ENCODE measurements at regions not wholly inside any gene's neighbourhood (a gene's known extent, or its start where the extent isn't known, plus 50 kb on each side); places are given as distances from the start of the nearest gene placed in this dataset.
"Not testable (repeated sequence)": the region's sequence is repeated elsewhere in the genome, so short reads cannot be mapped to it uniquely, and the experiment has no call there.

DNA sequence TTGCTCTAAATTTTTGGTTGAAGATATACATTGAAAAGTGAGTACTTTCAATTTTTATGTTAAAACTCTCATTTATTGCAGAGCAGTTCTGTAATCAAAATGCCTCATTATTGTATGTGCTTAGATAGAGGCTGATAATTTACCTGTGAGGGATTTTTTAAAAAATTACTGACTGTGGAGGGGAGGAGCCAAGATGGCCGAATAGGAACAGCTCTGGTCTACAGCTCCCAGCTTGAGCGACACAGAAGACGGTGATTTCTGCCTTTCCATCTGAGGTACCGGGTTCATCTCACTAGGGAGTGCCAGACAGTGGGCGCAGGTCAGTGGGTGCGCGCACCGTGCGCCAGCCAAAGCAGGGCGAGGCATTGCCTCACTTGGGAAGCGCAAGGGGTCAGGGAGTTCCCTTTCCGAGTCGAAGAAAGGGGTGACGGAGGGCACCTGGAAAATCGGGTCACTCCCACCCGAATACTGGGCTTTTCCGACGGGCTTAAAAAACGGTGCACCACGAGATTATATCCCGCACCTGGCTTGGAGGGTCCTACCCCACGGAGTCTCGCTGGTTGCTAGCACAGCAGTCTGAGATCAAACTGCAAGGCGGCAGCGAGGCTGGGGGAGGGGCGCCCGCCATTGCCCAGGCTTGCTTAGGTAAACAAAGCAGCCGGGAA, 89.4 kb downstream of the DDX11 start:
- not testable (repeated sequence) for DNase-seq

GRCh38 chr12:31174293-31174692, 100.6 kb downstream of the DDX11 start:
- DNase-seq = not testable (repeated sequence)

- DNase-seq = not testable (repeated sequence)
These were observed 103.9 kb downstream of the DDX11 start for GRCh38 chr12:31177514-31177913.

- DNase-seq = not testable (repeated sequence)
These were observed 105.2 kb downstream of the DDX11 start for GRCh38 chr12:31178875-31179274.

GRCh38 chr12:31179627-31180237, 106.1 kb downstream of the DDX11 start:
- not testable (repeated sequence) for DNase-seq

DNA sequence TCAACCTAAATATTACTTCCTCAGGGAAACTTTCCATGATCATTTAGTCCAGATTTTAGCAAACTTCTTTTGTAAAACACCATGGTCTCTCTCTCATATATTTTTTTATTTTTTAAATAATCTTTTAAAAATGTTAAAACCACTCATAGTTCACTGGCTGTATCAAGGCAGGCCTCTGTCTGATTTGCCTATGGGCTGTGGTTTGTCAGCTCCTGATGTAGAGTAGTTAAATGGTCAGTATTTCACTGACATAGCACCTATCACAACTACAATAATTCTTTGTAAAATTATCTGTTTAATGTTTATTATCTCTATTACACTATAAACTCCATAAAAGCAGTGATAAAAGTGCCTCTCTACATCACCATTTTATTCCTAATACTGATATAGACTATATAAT, 108.9 kb downstream of the DDX11 start:
- not testable (repeated sequence) for DNase-seq

DNA sequence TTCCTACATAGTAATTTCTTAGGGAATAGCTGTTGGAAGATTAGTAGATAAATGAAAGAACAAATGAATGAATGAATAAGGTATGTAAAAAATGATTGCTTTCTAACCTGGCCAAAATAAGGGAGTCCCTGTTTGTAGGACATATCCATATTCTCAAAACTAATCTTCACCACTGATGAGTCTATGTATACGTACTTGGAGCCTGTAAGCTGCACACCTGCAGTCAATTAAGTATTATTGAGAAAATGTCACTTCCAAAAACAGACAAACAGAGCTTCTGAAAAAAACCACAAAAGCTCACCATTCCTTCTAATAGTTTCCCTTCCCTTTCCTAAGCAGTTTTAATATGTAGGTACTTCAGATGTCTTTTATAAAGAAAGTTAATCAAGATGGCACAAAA, 109.4 kb downstream of the DDX11 start:
- DNase-seq = not testable (repeated sequence)

- DNase-seq = not testable (repeated sequence)
These were observed 110.2 kb downstream of the DDX11 start for GRCh38 chr12:31183899-31184298.

- DNase-seq = not testable (repeated sequence)
These were observed 111.0 kb downstream of the DDX11 start for GRCh38 chr12:31184667-31185066.

DNA sequence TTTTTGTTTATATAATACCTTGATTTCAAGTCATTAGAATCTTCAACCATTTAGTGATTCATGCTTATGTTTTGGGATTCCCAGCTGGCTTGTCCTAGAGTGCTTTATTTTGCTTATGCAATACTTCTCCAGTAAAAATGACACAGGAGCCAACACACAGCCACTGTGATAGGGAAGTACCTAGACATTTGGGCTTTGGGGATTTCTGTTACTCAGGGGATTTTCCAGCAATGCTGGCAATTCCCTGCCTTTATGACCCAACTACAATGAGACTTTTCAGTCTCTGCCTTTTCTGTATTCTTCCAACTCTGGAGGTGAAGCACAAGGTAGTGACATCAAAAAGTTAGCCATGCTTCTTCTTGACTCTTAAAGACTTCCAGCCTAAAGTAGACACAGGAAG, 119.0 kb downstream of the DDX11 start:
- not testable (repeated sequence) for DNase-seq

- not testable (repeated sequence) for DNase-seq
These were observed 122.0 kb downstream of the DDX11 start for GRCh38 chr12:31195620-31196019.

DNA sequence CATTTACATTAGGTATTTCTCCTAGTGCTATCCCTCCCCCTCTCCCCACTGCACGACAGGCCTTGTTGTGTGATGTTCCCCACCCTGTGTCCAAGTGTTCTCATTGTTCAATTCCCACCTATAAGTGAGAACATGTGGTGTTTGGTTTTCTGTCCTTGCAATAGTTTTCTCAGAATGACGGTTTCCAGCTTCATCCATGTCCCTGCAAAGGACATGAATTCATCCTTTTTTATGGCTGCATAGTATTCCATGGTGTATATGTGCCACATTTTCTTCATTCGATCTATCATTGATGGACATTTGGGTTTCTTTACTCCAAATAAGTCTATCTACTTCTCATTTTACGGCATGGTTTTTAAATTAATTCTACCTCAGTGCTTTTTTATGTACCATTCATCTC, 125.8 kb downstream of the DDX11 start:
- DNase-seq = not testable (repeated sequence)

- DNase-seq = peak; percentile 87
These were observed 124.6 kb downstream of the SINHCAF start for GRCh38 chr12:31201382-31201781.

GRCh38 chr12:31203261-31203660, 122.7 kb downstream of the SINHCAF start:
- peak; percentile 75 for DNase-seq

DNA sequence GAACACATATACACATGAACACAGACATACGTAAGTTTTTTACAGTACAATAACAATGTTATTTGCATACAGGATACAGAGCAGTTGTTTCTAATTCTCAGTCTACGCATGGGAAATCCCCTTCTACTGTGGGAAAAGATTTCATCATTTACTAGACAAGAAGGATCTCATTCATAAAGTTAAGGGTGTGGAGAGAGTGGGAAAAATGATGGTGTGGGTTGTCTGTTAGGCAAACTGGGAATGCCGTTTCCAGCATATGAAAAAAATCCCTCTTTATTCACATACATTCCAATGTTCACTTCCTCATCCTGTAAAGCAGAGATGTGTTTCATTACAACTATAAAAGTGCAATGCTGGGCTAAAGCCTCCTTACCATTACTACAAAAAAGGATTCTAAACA, 120.9 kb downstream of the SINHCAF start:
- peak; percentile 75 for DNase-seq

DNA sequence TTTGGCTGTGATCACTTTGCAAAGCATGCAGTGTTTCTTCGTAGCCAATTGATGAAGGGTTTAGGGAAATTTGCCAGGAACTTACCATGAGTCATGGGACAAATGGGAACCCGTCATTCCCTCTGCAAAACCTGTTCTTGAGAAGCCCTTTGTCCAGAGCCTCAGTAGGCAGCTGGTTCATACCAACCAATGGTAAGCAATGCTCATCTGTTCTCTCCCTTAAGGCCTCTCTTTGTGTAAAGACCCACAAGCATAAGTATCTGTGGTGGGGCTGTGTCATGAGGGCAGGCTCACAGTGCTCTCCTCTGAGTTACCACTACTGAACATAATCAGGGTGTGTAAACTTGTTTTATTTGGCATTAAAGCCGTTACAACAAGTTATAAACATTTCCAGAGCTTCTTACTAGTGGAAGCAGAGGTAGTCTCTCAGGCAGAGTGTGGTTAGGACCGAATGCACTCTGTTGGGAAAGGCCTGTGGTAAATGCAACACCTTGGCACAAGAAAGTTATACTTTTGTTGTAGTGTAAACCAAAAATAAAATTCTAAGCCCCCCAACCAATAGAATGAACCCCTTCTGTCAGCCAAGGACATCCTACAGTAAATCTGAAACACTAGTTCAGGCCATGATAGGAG, 119.8 kb downstream of the SINHCAF start:
- peak; percentile 89 for DNase-seq

DNA sequence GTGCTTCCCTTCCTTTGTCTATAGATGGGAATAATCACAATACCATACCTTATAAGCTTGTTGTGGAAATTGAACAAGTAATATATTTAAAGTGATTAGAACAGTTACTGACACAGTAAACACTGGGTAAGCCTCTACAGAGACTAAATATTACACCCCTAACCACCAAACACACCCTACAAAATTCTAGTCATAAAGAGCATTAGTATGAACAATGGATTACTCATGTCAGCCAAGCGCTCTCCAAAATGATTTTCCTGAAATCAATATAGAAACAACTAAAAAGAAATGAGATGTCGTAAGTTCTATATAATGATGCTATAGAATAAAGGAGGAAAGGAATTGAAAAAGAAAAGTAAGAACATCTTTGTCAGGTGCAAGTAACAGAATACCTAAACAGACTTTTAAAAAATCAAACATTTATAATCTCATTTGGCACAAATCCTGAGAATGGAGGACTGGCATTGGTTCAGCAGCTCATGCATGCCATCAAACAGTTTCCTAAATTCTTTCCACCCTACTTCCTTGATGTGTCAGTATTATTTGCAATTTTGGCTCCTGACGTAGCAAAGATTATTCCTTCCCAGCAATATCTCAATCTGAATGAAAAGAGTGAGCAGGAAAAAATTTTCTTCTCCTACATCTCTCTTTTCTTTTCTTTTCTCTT, 118.0 kb downstream of the SINHCAF start:
- no peak for DNase-seq

DNA sequence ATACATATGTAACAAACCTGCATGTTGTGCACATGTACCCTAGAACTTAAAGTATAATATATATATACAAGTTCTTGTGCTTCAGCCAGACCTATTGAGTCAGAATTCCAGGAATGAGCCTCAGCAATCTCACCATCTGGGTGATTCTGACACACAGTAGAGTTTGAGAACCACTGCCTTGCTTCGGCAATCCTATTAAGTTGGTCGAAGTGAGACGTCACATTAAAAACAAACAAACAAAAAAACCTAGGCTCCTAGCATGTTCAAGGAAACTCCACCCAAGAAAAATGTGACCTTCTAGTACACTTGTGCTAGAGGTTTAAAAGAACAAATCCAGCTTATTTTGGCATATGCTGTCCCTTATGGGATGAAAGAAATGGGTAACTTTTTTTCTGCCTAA, 115.8 kb downstream of the SINHCAF start:
- no peak for DNase-seq

GRCh38 chr12:31210541-31210940, 115.4 kb downstream of the SINHCAF start:
- no peak for DNase-seq

DNA sequence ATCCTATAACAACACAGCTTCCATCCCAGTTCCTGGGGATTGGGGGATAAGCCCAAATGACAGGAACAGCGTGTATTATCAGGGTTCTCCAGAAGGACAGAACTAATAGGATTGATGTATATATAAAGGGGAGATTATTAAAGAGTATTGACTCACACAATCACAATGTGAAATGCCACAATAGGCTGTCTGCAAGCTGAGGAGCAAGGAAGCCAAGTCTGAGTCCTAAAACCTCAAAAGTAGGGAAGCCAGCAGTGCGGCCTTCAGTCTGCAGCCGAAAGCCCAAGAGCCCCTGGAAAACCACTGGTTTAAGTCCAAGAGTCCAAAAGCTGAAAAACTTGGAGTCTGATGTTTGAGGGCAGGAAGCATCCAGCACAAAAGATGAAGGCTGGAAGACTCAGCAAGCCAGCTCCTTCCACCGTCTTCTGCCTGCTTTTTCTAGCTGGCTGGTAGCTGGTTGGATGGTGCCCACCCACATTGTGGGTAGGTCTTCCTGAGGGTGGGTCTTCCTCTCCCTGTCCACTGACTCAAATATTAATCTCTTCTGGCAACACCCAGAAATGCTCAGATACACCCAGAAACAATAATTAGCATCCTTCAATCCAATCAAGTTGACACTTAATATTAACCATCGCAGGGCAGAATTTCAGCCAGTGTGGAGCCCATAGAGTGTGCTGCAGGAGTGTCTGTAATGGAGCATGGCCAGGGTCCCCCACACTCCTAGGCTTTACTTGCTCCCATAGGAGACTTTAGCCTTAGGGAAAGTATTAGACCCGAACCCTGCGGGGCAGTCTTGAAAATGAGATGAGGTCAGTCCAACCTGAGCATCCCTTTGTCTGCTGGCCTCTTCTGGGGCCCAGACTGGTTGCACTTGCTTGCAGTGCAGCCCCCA, 111.1 kb downstream of the SINHCAF start:
- no peak for DNase-seq

DNA sequence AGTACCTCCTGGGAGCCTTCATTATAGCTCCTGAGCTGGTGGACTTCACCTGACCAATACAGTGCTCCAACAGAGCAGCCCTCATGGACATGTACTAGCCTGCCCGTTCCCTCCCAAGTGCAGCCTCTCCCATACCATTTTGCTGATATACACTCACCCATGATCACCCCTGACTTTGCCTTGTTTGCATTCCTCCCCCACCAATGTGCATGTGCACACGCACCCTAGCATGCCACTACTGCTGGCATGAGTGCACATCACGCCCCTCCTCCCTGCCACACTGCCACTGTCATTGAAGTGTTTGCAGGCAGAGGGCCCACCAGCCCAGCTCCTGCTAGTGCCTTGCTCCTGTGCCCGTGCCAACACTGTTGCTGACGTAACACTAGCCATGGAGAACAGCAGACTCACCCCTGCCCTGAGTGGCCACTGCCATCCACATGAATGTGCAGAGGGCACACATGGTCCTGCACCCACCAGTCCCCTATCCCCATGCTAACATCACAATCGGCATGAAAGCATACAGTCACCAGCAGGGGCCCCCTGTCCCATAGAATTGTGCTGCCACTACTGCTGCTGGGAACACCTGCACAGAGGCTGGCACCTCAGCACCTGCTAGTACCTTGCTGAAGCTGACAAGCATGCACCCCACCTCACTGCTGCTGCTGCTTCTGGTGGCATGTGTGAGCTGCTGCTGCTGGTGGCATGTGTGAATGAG, 110.3 kb downstream of the SINHCAF start:
- peak; percentile 97 for DNase-seq

GRCh38 chr12:31216479-31216878, 109.5 kb downstream of the SINHCAF start:
- DNase-seq = no peak

Measured in NCI-H69 (cell line).